ENCODE measurements at regions not wholly inside any gene's neighbourhood (a gene's known extent, or its start where the extent isn't known, plus 50 kb on each side); places are given as distances from the start of the nearest gene placed in this dataset.

DNA sequence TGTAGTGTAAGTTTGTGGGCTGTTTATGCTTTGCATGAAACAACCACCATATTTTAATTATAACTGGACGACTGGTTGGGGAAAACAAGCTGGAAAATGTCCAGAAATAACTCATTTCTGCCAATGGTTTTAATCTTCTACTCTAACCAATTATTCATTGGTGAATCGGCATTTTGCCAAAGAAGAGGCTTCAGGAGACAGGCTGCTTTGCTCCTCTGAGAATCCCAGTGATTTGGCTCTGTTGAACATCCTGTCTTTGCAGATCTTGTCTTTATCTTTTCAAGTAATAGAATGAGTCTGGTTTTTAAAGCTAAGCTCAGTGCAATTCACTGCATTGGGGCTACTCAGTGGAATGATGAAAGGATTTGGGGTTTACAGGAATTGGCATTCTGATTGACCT, 109.6 kb downstream of the APOB start:
- TF ChIP-seq, protein P1, sequence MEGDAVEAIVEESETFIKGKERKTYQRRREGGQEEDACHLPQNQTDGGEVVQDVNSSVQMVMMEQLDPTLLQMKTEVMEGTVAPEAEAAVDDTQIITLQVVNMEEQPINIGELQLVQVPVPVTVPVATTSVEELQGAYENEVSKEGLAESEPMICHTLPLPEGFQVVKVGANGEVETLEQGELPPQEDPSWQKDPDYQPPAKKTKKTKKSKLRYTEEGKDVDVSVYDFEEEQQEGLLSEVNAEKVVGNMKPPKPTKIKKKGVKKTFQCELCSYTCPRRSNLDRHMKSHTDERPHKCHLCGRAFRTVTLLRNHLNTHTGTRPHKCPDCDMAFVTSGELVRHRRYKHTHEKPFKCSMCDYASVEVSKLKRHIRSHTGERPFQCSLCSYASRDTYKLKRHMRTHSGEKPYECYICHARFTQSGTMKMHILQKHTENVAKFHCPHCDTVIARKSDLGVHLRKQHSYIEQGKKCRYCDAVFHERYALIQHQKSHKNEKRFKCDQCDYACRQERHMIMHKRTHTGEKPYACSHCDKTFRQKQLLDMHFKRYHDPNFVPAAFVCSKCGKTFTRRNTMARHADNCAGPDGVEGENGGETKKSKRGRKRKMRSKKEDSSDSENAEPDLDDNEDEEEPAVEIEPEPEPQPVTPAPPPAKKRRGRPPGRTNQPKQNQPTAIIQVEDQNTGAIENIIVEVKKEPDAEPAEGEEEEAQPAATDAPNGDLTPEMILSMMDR (conservative IDR thresholded peaks at IDR 0.05; ENCODE audit: low read length): no peak
- TF ChIP-seq EZH2phosphoT487 (IDR thresholded peaks at IDR 0.05; ENCODE audit: borderline replicate concordance, low read depth, low read length): no peak

Data from OCI-LY7 (cell line).